Putamen (tissue), 1 donor: ENCODE measurements at regions not wholly inside any gene's neighbourhood (a gene's known extent, or its start where the extent isn't known, plus 50 kb on each side); places are given as distances from the start of the nearest gene placed in this dataset.

Experiments used
- DNase-seq: peaks from one replicate; pipeline ENCODE4 v3.0.0-alpha.2; 2016; ENCODE audit warnings: low spot score

- no peak for DNase-seq
Measured at GRCh38 chr18:47595831-47596501, 334.5 kb downstream of the SMAD2 start.

DNA sequence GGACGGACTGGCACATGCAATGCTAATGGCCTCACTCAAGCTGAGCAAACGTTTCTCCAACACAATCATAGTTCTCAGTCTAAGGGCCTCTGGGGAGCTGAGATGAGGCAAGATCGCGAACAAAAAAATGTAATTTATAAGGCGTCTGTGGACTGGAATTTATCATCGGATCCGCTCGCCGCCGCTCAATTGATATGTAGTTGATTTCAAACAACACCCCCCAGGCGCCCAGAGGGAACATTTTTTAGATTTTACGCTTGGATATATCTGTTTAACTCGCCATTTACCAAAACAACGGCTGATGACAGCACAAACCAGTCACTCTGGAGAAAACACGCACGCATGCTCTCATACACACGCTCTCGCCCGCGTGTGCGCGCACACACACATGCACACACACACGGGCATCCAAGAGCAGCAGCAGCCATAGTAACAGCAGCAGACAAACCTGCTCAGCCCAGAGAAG, 335.8 kb downstream of the SMAD2 start:
- DNase-seq: peak; percentile 35

- DNase-seq: peak; percentile 19
Measured at GRCh38 chr18:47593744-47594472, 336.6 kb downstream of the SMAD2 start.

DNA sequence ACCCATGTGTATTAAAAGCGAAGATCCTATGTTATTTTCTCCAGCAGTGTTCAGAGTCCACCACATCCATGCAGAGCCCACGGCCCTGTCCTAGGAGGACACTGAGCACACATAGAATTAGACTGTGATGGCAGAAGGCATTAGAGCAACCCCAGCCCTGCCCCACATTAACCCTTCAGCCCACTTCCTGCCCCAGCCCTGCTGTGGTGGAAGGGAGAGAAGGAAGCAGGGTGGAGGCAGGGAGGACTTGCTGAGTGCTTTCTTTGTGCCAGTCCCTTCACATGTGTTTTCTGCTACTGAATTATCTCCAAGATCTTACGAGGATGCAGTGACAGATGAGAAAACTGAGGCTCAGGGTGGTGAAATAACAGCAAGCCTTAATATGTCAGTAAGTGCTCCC, 339.0 kb downstream of the SMAD2 start:
- DNase-seq: no peak

DNA sequence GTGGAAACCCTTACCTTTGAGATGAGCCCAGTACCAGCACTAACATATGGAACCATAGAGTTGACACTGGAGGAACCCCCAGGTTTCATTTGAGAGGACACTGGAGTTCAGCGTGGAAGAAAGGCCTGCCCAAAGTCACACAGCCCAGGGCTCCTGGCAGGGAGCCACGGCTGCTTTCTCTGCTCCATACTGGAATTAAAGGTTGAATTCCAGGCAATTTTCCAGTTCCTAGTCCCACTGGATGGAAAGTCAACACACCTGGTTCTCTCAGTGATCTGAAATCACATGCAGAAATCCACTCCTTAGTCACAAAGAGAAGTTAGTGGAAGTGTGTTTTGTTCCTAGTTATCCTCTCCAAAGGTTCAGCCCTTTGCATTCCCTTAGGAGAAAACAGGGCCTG, 336.1 kb upstream of the SKOR2 start:
- DNase-seq: no peak

GRCh38 chr18:47586418-47587070, 335.1 kb upstream of the SKOR2 start:
- no peak for DNase-seq

- no peak for DNase-seq
Measured at GRCh38 chr18:47585914-47586313, 334.5 kb upstream of the SKOR2 start.

- DNase-seq: no peak
Measured at GRCh38 chr18:47585136-47585535, 333.7 kb upstream of the SKOR2 start.

- no peak for DNase-seq
Measured at GRCh38 chr18:47582093-47582492, 330.6 kb upstream of the SKOR2 start.

GRCh38 chr18:47577520-47577919, 326.1 kb upstream of the SKOR2 start:
- DNase-seq: no peak

- no peak for DNase-seq
Measured at GRCh38 chr18:47574966-47575365, 323.5 kb upstream of the SKOR2 start.

GRCh38 chr18:47571957-47572356, 320.5 kb upstream of the SKOR2 start:
- no peak for DNase-seq

GRCh38 chr18:47566809-47567208, 315.3 kb upstream of the SKOR2 start:
- no peak for DNase-seq

DNA sequence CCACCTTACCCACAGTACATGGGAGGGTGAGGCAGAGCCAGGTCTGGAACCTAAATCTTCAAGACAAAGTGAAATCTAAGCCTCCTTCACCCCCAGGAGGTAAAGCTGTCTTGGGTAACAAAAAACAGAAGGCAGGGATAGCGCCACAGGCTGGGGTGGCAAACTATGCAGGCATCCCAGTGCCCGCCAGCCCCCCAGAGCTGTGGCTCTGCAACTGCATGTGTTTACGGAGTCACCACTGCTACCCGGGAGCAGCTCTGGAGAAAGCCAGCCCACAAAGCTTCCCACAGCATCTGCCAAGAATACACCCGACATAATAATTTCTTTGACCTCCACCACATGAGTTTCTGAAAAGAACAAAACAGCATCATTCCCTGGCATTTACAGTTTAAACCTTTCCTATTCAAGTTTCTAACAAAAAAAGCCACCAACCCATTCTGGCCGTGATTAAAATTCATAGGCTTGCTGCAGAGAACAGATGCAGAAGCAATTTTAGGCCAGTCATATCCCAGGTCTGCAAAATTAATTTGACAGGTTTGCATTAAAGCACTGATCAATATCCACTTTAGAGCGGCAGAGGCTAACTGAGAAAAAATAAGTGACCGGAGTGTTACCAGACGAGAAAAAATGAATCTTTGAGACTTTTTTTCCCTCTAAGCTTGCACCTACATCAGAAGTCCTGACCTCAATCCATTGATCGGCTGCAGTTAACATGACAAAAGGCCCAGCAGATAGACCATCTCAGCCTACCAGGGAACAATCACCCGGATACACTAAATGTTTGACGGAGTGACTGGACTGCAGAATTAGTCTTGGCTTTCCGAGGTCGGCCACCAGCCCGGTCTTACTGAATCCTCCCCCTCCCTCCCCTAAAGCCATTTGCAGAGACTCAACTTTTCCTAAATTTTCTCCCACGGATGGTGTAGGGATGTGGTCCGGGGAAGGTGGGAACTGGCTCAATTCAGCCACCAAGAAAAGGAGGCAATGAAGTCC, 309.6 kb upstream of the SKOR2 start:
- no peak for DNase-seq

DNA sequence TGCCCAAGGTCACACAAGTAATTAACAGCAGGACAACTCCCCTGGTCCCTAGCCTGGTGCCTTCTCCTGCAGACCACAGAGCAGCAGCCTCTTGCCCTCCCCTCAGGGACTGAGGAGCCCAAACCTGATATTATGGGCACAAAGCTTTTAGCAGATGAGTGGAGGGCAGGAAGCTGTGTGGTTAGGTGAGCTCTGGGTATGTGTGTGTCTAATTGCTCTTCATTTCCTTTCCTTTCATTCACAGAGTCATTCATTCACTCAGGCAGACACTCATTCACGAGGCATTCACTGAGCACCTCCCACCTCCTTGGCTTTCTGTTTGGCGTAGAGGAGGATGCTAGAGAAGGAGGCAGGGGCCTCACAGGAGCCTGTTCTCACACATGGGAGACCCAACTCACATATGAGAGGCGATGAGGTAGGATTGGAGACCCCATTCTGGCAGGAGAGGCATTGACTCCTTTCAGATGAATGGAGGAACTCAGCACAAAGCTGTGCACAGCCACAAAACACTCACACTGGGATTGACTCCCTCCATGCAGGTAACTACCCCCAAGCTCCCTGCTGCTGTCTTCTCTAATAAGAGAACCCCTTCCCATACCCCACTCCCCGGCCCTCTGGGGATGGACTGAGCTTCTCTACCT, 306.8 kb upstream of the SKOR2 start:
- no peak for DNase-seq

- no peak for DNase-seq
Measured at GRCh38 chr18:47557160-47557559, 305.7 kb upstream of the SKOR2 start.

DNA sequence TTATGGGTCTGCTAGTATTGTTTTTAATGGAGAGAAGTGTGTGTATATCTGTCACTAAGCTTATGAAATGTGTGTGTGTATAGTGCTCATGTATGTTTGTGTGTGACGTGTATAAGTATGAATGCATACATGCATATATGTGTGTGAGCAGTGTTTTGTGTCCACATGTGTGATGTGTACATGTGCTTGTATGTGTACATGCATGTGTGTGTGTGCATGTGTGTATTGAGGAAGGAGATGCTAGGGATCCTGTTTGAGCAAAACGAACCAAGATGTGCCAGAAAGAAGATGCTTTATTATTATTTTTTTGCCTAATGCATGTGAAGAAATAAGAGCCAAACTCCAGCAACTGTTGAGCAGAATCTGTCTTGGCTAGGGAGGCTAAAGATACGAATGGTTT, 301.3 kb upstream of the SKOR2 start:
- DNase-seq: no peak

GRCh38 chr18:47550611-47551010, 299.2 kb upstream of the SKOR2 start:
- DNase-seq: no peak

- no peak for DNase-seq
Measured at GRCh38 chr18:47549021-47549540, 297.6 kb upstream of the SKOR2 start.

GRCh38 chr18:47547539-47548202, 296.2 kb upstream of the SKOR2 start:
- DNase-seq: no peak

- no peak for DNase-seq
Measured at GRCh38 chr18:47545613-47546012, 294.2 kb upstream of the SKOR2 start.
